Glutamatergic neuron (in vitro differentiated cells): ENCODE measurements at regions not wholly inside any gene's neighbourhood (a gene's known extent, or its start where the extent isn't known, plus 50 kb on each side); places are given as distances from the start of the nearest gene placed in this dataset.

Source experiments
- DNase-seq: peaks from one replicate; pipeline ENCODE4 v3.0.0; 2022
- H3K27ac Mint-ChIP-seq: one replicate; pipeline ENCODE4 v1.8.0; 2020; ENCODE audit warnings: mild to moderate bottlenecking, mixed read lengths, inconsistent platforms; ENCODE audit not compliant: unreplicated experiment
- H3K27me3 Mint-ChIP-seq: one replicate; pipeline ENCODE4 v1.8.0; 2020; ENCODE audit warnings: mild to moderate bottlenecking, moderate library complexity, mixed read lengths, inconsistent platforms; ENCODE audit not compliant: unreplicated experiment
- H3K36me3 Mint-ChIP-seq: one replicate; pipeline ENCODE4 v1.8.0; 2020; ENCODE audit warnings: mild to moderate bottlenecking, mixed read lengths, inconsistent platforms; ENCODE audit not compliant: unreplicated experiment
- H3K4me1 Mint-ChIP-seq: one replicate; pipeline ENCODE4 v1.8.0; 2020; ENCODE audit warnings: mild to moderate bottlenecking, low read depth, mixed read lengths, inconsistent platforms; ENCODE audit not compliant: unreplicated experiment
- H3K4me3 Mint-ChIP-seq: one replicate; pipeline ENCODE4 v1.8.0; 2020; ENCODE audit warnings: mild to moderate bottlenecking, mixed read lengths, inconsistent platforms; ENCODE audit not compliant: unreplicated experiment
- H3K9me3 Mint-ChIP-seq: one replicate; pipeline ENCODE4 v1.8.0; 2020; ENCODE audit warnings: mild to moderate bottlenecking, moderate library complexity, mixed read lengths, inconsistent platforms; ENCODE audit not compliant: unreplicated experiment
- TF ChIP-seq, protein P1 (sequence below): fragments of 200-600 bp; sonication (generic); IDR thresholded peaks from one replicate; pipeline ENCODE4 v1.5.0; 2021; ENCODE audit not compliant: partially characterized antibody, unreplicated experiment

DNA sequence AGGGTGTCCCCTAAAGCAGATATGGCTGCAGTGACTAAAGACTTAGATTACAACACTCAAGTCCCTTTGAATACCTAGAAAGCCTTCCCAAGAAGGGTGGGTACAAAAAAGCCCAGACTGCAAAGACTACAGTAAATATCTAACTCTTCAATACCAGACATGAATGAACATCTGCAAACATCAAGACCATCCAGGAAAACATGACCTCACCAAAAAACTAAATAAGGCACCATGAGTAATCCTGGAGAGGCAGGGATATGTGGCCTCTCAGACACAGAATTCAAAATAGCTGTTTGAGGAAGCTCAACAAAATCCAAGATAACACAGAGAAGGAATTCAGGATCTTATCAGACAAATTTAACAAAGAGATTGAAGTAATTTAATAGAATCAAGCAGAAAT, 138.2 kb upstream of the OTOS start:
- H3K27me3 Mint-ChIP-seq = peaks cover 2% of the 10 kb centered on the region
- TF ChIP-seq, protein P1, sequence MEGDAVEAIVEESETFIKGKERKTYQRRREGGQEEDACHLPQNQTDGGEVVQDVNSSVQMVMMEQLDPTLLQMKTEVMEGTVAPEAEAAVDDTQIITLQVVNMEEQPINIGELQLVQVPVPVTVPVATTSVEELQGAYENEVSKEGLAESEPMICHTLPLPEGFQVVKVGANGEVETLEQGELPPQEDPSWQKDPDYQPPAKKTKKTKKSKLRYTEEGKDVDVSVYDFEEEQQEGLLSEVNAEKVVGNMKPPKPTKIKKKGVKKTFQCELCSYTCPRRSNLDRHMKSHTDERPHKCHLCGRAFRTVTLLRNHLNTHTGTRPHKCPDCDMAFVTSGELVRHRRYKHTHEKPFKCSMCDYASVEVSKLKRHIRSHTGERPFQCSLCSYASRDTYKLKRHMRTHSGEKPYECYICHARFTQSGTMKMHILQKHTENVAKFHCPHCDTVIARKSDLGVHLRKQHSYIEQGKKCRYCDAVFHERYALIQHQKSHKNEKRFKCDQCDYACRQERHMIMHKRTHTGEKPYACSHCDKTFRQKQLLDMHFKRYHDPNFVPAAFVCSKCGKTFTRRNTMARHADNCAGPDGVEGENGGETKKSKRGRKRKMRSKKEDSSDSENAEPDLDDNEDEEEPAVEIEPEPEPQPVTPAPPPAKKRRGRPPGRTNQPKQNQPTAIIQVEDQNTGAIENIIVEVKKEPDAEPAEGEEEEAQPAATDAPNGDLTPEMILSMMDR = no peak
- peaks cover 6% of the 10 kb centered on the region for H3K36me3 Mint-ChIP-seq
- no peak overlapping the region for H3K4me3 Mint-ChIP-seq
- H3K9me3 Mint-ChIP-seq = peaks cover 2% of the 10 kb centered on the region
- H3K27ac Mint-ChIP-seq = no peak overlapping the region
- no peaks in the 10 kb centered on the region for H3K4me1 Mint-ChIP-seq
- DNase-seq = no peak

DNA sequence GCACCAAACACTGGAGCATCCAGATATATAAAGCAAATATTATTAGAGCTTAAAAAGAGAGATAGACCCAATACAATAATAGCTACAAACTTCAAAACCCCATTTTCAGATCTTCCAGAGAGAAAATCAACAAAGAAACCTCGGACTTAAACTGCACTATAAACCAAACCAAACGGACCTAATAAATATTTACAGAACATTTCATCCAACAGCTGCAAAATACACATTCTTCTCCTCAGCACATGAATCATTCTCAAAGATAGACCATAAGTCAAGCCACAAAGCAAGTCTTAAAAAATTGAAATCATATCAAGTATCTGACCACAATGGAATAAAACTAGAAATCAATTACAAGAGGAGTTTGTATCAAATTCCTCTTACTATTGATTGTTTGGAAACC, 140.2 kb upstream of the OTOS start:
- DNase-seq = no peak
- no peak overlapping the region for H3K27ac Mint-ChIP-seq
- peaks cover 6% of the 10 kb centered on the region for H3K36me3 Mint-ChIP-seq
- TF ChIP-seq, protein P1 = no peak
- no peak overlapping the region for H3K4me3 Mint-ChIP-seq
- H3K9me3 Mint-ChIP-seq = peaks cover 2% of the 10 kb centered on the region
- no peaks in the 10 kb centered on the region for H3K4me1 Mint-ChIP-seq
- H3K27me3 Mint-ChIP-seq = peaks cover 2% of the 10 kb centered on the region

DNA sequence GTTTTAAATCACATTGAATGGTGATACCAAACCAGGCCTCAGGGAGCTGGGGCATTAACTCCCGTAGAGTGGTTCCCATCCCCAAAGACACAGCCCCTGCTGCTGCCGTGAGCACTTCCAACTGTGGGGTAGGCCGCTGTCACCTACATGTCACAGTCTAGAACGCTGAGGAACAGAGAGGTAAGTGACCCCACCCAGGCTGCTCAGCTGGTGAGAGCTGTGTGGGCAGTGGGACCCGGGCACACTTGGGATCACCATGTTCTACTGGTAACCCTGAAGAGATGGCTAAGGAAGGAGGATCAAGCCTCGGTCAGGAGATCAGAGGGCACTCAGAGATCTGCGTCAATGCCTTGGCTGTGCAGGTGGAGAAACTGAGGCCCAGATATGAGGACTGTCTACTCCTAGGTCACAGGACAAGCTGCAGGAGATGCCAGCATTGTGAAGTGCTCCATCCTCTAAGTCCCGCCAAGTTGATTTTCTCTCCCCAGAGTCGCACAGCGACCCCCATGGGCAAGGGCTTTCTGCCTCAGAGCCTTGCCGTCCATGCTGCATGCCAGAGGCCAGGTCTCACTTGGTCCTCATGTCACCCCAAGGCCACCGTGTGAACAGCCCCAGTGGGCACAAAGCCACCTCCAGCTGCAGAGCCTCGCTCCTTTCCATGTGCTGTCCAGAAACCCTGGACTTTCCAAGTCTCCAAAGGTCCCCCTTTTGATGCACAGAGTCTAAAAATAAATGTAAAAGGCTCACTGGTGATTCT, 144.2 kb upstream of the OTOS start:
- Mint-ChIP-seq H3K27ac (no peak overlapping the region), H3K4me3 (no peak overlapping the region), H3K9me3 (peaks cover 2% of the 10 kb centered on the region), H3K36me3 (no peaks in the 10 kb centered on the region), H3K27me3 (peaks cover 5% of the 10 kb centered on the region), H3K4me1 (no peaks in the 10 kb centered on the region)
- DNase-seq = no peak
- TF ChIP-seq, protein P1 = no peak

DNA sequence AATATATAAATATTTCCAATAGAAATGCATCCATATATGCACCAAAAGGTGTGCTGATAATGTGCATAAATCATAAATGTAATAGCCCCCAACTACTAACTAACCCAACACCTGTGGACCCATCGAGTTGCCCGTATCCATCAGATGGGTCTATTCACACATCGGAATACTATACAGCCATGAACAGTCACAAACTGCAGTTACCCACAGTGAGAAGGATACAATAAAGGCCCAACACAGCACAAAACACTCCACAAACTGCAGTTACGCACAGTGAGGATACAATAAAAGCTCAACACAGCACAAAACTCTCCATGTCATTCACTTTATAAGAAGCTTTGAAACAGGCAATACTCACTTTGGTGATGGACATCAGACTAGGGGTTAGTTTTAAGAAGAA, 145.3 kb upstream of the OTOS start:
- Mint-ChIP-seq H3K4me3 (no peak overlapping the region), H3K27me3 (peaks cover 5% of the 10 kb centered on the region), H3K27ac (no peak overlapping the region), H3K36me3 (no peaks in the 10 kb centered on the region), H3K4me1 (no peaks in the 10 kb centered on the region), H3K9me3 (peaks cover 4% of the 10 kb centered on the region)
- no peak for DNase-seq
- TF ChIP-seq, protein P1 = no peak

DNA sequence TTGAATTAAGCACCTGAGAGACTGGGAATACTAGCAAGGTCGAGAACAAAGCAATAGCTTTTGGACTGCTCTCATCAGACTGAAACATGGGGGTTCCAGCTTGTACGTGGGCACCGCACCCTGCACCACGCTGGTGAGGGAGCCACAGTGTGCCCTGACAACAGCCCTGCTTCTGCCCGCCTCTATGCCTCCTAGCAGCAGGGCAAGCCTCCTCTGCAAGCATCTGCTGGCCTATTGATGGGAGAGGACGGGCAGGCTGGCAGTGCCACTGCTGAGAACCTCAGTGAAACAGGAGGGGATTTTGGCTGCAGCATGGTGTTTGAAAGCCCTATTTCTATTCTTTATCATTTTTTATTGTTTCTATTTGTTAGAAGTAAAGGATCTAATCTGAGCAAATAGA, 146.1 kb upstream of the OTOS start:
- Mint-ChIP-seq H3K9me3 (peaks cover 6% of the 10 kb centered on the region), H3K4me3 (no peak overlapping the region), H3K4me1 (peaks cover 2% of the 10 kb centered on the region), H3K27ac (no peak overlapping the region), H3K36me3 (no peaks in the 10 kb centered on the region), H3K27me3 (peaks cover 5% of the 10 kb centered on the region)
- TF ChIP-seq, protein P1 = no peak
- no peak for DNase-seq
